Esophagus (tissue), 2 donors: ENCODE measurements at regions not wholly inside any gene's neighbourhood (a gene's known extent, or its start where the extent isn't known, plus 50 kb on each side); places are given as distances from the start of the nearest gene placed in this dataset.

ENCODE experiments used
- H3K27ac ChIP-seq, 2 donors: one replicate each; pipeline ENCODE4 v1.5.1; 2013; ENCODE audit warnings: low read depth in 2 of 2, mild to moderate bottlenecking in 2 of 2, inconsistent platforms in 1 of 2, low read length in 1 of 2, moderate library complexity in 1 of 2
- H3K27me3 ChIP-seq, 2 donors: one replicate each; pipeline ENCODE4 v1.6.1; 2013; ENCODE audit warnings: low read length in 2 of 2, control low read depth in 1 of 2, mild to moderate bottlenecking in 1 of 2; ENCODE audit not compliant: insufficient read depth in 2 of 2, control insufficient read depth in 1 of 2
- H3K36me3 ChIP-seq, 2 donors: one replicate each; pipeline ENCODE4 v1.6.1; 2013; ENCODE audit warnings: low read length in 1 of 2; ENCODE audit not compliant: control insufficient read depth in 2 of 2, insufficient read depth in 2 of 2
- H3K4me1 ChIP-seq, 2 donors: one replicate each; pipeline ENCODE4 v1.6.1; 2013; ENCODE audit warnings: low read length in 1 of 2; ENCODE audit not compliant: control insufficient read depth in 2 of 2, insufficient read depth in 2 of 2
- H3K4me3 ChIP-seq, 2 donors: one replicate each; pipeline ENCODE4 v1.5.1; 2013; ENCODE audit warnings: low read length in 2 of 2, mild to moderate bottlenecking in 2 of 2, low read depth in 1 of 2, moderate library complexity in 1 of 2
- H3K9me3 ChIP-seq, 2 donors: one replicate each; pipeline ENCODE4 v1.6.1; 2013; ENCODE audit warnings: mild to moderate bottlenecking in 2 of 2, low read depth in 1 of 2, low read length in 1 of 2, moderate library complexity in 1 of 2; ENCODE audit not compliant: control insufficient read depth in 2 of 2, insufficient read depth in 1 of 2
- WGBS, 2 donors: extraction: QIAGEN DNeasy Blood & Tissue Kit; methylation state at CpG; one replicate each; pipeline ENCODE4 v1.1.7; 2013; 5-methylcytosine and 5-hydroxymethylcytosine counted together
- donor health status: healthy with polysubstance abuse.
- donor health status: Bipolar disorder and iron deficiency.

- Histone ChIP-seq H3K36me3 (no peaks in the 10 kb centered on the region), H3K27me3 (no peaks in the 10 kb centered on the region), H3K4me3 (no peak overlapping the region), H3K9me3 (no peaks in the 10 kb centered on the region), H3K27ac (no peak overlapping the region), H3K4me1 (no peaks in the 10 kb centered on the region)
- WGBS, 2 donors = 77 to 84% methylated on average over 4 of the region's 4 CpGs
Measured at GRCh38 chr1:73953586-73953985, 244.4 kb downstream of the LRRIQ3 start.

GRCh38 chr1:73953186-73953585 lies 244.8 kb downstream of the LRRIQ3 start:
- Histone ChIP-seq H3K27me3 (no peaks in the 10 kb centered on the region), H3K4me3 (no peak overlapping the region), H3K27ac (no peak overlapping the region), H3K9me3 (no peaks in the 10 kb centered on the region), H3K4me1 (no peaks in the 10 kb centered on the region), H3K36me3 (no peaks in the 10 kb centered on the region)
- WGBS, 2 donors = 92% methylated on average over 5 of the region's 5 CpGs

GRCh38 chr1:73948055-73948454 lies 249.9 kb downstream of the LRRIQ3 start:
- no peaks in the 10 kb centered on the region for H3K36me3 ChIP-seq
- H3K4me1 ChIP-seq = no peaks in the 10 kb centered on the region
- no peak overlapping the region for H3K27ac ChIP-seq
- no peaks in the 10 kb centered on the region for H3K27me3 ChIP-seq
- no peaks in the 10 kb centered on the region for H3K9me3 ChIP-seq
- H3K4me3 ChIP-seq = no peak overlapping the region

- H3K27ac ChIP-seq = no peak overlapping the region
- no peaks in the 10 kb centered on the region for H3K36me3 ChIP-seq
- H3K4me3 ChIP-seq = no peak overlapping the region
- 66 to 73% methylated on average over 3 of the region's 3 CpGs for WGBS, 2 donors
- H3K9me3 ChIP-seq = no peaks in the 10 kb centered on the region
- H3K4me1 ChIP-seq = no peaks in the 10 kb centered on the region
- H3K27me3 ChIP-seq = no peaks in the 10 kb centered on the region
Measured at GRCh38 chr1:73947009-73947408, 251.0 kb downstream of the LRRIQ3 start.

- H3K36me3 ChIP-seq = no peaks in the 10 kb centered on the region
- no peak overlapping the region for H3K27ac ChIP-seq
- H3K4me3 ChIP-seq = no peak overlapping the region
- H3K4me1 ChIP-seq = no peaks in the 10 kb centered on the region
- 6 to 9% methylated on average over 1 of the region's 1 CpG for WGBS, 2 donors
- no peaks in the 10 kb centered on the region for H3K27me3 ChIP-seq
- no peaks in the 10 kb centered on the region for H3K9me3 ChIP-seq
Measured at GRCh38 chr1:73943270-73943669, 254.7 kb downstream of the LRRIQ3 start.

DNA sequence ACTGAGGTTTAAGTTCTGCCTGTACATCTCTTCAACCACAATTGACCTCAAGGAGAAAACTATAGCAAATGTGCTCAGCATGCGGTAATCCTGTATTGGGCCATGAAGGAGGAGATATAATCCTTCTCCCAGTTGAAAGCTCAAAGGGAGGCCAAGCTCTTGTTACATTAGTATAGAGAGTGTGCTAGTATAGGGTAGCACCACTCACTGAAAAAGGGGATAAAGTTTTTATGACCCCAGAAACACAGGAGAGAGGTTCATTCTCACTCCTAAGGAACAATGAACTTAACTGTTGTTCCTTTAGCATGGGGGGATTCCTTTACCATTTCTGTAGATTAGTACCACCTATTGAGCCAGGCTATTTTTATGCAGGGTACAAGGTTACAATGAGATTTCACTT lies 267.7 kb downstream of the LRRIQ3 start:
- 92 to 94% methylated on average over 1 of the region's 1 CpG for WGBS, 2 donors
- Histone ChIP-seq H3K4me1 (no peaks in the 10 kb centered on the region), H3K9me3 (no peaks in the 10 kb centered on the region), H3K36me3 (no peaks in the 10 kb centered on the region), H3K4me3 (no peak overlapping the region), H3K27me3 (no peaks in the 10 kb centered on the region), H3K27ac (no peak overlapping the region)

GRCh38 chr1:73914951-73915350 lies 283.0 kb downstream of the LRRIQ3 start:
- Histone ChIP-seq H3K27ac (no peak overlapping the region), H3K4me1 (no peaks in the 10 kb centered on the region)
- WGBS, 2 donors = 51 to 53% methylated on average over 3 of the region's 3 CpGs

DNA sequence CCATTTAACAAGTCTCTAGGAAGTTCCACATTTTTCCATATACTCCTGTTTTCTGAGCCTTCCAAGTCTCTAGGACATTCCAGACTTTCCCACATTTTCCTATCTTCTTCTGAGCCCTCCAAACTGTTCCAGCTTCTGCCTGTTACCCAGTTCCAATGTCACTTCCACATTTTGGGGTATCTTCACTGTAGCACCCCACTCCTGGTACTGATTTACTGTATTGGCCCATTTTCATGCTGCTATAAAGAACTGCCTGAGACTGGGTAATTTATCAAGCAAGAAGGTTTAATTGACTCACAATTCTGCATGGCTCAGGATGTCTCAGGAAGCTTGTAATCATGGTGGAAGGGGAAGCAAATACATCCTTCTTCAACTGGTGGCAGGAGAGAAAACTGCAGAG lies 285.0 kb downstream of the LRRIQ3 start:
- Histone ChIP-seq H3K27me3 (no peaks in the 10 kb centered on the region), H3K4me3 (no peak overlapping the region), H3K9me3 (no peaks in the 10 kb centered on the region), H3K36me3 (no peaks in the 10 kb centered on the region), H3K27ac (no peak overlapping the region), H3K4me1 (no peaks in the 10 kb centered on the region)

More at GRCh38 chr1:73914951-73915350, 283.0 kb downstream of the LRRIQ3 start:
- H3K36me3 ChIP-seq = no peaks in the 10 kb centered on the region
- no peaks in the 10 kb centered on the region for H3K9me3 ChIP-seq
- no peaks in the 10 kb centered on the region for H3K27me3 ChIP-seq
- H3K4me3 ChIP-seq = no peak overlapping the region

DNA sequence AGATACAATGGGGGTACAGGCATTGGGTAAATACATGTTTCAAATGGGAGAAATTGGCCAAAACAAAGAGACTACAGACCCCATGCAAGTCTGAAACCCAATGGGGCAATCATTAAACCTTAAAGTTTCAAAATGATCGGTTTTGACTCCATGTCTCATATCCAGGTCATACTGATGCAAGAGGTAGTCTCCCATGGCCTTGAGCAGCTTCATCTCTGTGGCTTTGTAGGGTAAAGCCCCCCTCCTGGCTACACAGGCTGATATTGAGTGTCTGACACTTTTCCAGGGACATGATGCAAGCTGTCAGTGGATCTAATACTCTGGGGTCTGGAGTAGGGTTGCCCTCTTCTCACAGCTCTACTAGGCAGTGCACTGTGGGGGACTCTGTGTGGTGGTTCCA lies 286.1 kb downstream of the LRRIQ3 start:
- H3K27ac ChIP-seq = no peak overlapping the region
- no peaks in the 10 kb centered on the region for H3K4me1 ChIP-seq
- 77 to 92% methylated on average over 1 of the region's 1 CpG for WGBS, 2 donors
- no peak overlapping the region for H3K4me3 ChIP-seq
- no peaks in the 10 kb centered on the region for H3K27me3 ChIP-seq
- H3K36me3 ChIP-seq = no peaks in the 10 kb centered on the region
- no peaks in the 10 kb centered on the region for H3K9me3 ChIP-seq

DNA sequence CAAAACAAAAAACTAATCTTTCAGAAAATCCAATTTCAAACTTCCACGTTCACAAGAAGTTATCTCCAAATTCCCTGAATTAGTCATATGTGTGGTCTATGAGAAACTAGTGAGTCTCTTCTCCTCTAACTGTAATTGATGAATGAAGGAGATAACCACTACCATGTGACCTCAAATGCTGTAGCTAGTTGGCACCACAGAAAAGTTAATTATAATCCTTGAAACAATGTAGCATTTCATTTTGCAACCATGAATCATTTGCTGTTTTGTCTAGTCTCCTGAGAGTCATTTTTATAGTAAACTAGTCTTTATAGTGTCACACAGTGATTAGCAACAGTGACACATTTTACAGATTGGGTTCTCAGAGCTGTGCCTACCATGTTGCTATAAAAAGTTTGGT lies 287.5 kb downstream of the LRRIQ3 start:
- no peaks in the 10 kb centered on the region for H3K36me3 ChIP-seq
- no peaks in the 10 kb centered on the region for H3K9me3 ChIP-seq
- WGBS, 2 donors = 68 to 70% methylated on average over 1 of the region's 1 CpG
- H3K4me3 ChIP-seq = no peak overlapping the region
- H3K27me3 ChIP-seq = no peaks in the 10 kb centered on the region
- no peak overlapping the region for H3K27ac ChIP-seq
- no peaks in the 10 kb centered on the region for H3K4me1 ChIP-seq
